Calu3 (cell line): ENCODE measurements at regions not wholly inside any gene's neighbourhood (a gene's known extent, or its start where the extent isn't known, plus 50 kb on each side); places are given as distances from the start of the nearest gene placed in this dataset.

Experiments
- BruUV-seq: library from RNA; stranded (reverse); fragments of 400-500 nt; replicated peaks from 2 replicates; lab custom pipeline; 2021; lab: Mats Ljungman, UMichigan
- CTCF ChIA-PET: fragments of 300-600 bp; sonication (Branson Sonifier 250); formaldehyde crosslinking; loops from one replicate; lab custom pipeline; 2022; ENCODE audit warnings: antibody characterized with exemption; lab: Charles Lee
- DNase-seq: peaks from one replicate; pipeline ENCODE4 v3.0.0; 2022
- H3K27ac Mint-ChIP-seq: one replicate; pipeline ENCODE4 v1.8.0; 2022; ENCODE audit warnings: mixed read lengths; ENCODE audit not compliant: unreplicated experiment
- H3K27me3 Mint-ChIP-seq: one replicate; pipeline ENCODE4 v1.8.0; 2022; ENCODE audit warnings: mixed read lengths; ENCODE audit not compliant: unreplicated experiment
- H3K36me3 Mint-ChIP-seq: one replicate; pipeline ENCODE4 v1.8.0; 2022; ENCODE audit warnings: mild to moderate bottlenecking, moderate library complexity, mixed read lengths; ENCODE audit not compliant: insufficient read depth, unreplicated experiment
- H3K4me1 Mint-ChIP-seq: one replicate; pipeline ENCODE4 v1.8.0; 2022; ENCODE audit warnings: mild to moderate bottlenecking, low read depth, mixed read lengths; ENCODE audit not compliant: unreplicated experiment
- H3K4me3 Mint-ChIP-seq: one replicate; pipeline ENCODE4 v1.8.0; 2022; ENCODE audit warnings: mild to moderate bottlenecking, low read depth, moderate library complexity, mixed read lengths; ENCODE audit not compliant: unreplicated experiment
- H3K9me3 Mint-ChIP-seq: one replicate; pipeline ENCODE4 v1.8.0; 2022; ENCODE audit warnings: low read depth, mixed read lengths; ENCODE audit not compliant: unreplicated experiment
- intact Hi-C: fragments of 100-400 bp; cut with micrococcal nuclease; formaldehyde crosslinking; loops from one replicate; pipeline ENCODE4 v1.10.0; 2022; ENCODE audit not compliant: unreplicated experiment
- TF ChIP-seq, protein P1 (sequence below): fragments of 200-600 bp; IDR thresholded peaks from one replicate; pipeline ENCODE4 v1.8.0; 2022; ENCODE audit warnings: antibody characterized with exemption; ENCODE audit not compliant: unreplicated experiment

GRCh38 chr3:81925385-81925784, 163.9 kb upstream of the GBE1 start:
- H3K4me1 Mint-ChIP-seq, result no peaks in the 10 kb centered on the region
- CTCF ChIA-PET, result no interaction called here
- no peak for DNase-seq
- no peak overlapping the region for H3K4me3 Mint-ChIP-seq
- TF ChIP-seq, protein P1, sequence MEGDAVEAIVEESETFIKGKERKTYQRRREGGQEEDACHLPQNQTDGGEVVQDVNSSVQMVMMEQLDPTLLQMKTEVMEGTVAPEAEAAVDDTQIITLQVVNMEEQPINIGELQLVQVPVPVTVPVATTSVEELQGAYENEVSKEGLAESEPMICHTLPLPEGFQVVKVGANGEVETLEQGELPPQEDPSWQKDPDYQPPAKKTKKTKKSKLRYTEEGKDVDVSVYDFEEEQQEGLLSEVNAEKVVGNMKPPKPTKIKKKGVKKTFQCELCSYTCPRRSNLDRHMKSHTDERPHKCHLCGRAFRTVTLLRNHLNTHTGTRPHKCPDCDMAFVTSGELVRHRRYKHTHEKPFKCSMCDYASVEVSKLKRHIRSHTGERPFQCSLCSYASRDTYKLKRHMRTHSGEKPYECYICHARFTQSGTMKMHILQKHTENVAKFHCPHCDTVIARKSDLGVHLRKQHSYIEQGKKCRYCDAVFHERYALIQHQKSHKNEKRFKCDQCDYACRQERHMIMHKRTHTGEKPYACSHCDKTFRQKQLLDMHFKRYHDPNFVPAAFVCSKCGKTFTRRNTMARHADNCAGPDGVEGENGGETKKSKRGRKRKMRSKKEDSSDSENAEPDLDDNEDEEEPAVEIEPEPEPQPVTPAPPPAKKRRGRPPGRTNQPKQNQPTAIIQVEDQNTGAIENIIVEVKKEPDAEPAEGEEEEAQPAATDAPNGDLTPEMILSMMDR, result no peak
- no TSS peak for BruUV-seq
- H3K27ac Mint-ChIP-seq, result no peak overlapping the region
- H3K9me3 Mint-ChIP-seq, result peaks cover 3% of the 10 kb centered on the region
- no peaks in the 10 kb centered on the region for H3K36me3 Mint-ChIP-seq
- H3K27me3 Mint-ChIP-seq, result no peaks in the 10 kb centered on the region
- intact Hi-C loops, result no loop called here

- no peak for DNase-seq
- Mint-ChIP-seq H3K27me3 (no peaks in the 10 kb centered on the region), H3K4me1 (no peaks in the 10 kb centered on the region), H3K27ac (no peak overlapping the region), H3K9me3 (peaks cover 3% of the 10 kb centered on the region), H3K36me3 (no peaks in the 10 kb centered on the region), H3K4me3 (no peak overlapping the region)
- no TSS peak for BruUV-seq
- TF ChIP-seq, protein P1, result no peak
- intact Hi-C loops, result no loop called here
- CTCF ChIA-PET, result no interaction called here
Observed at GRCh38 chr3:81923038-81923437, 161.6 kb upstream of the GBE1 start.

- CTCF ChIA-PET, result no interaction called here
- H3K27me3 Mint-ChIP-seq, result no peaks in the 10 kb centered on the region
- H3K4me3 Mint-ChIP-seq, result no peak overlapping the region
- TF ChIP-seq, protein P1, result no peak
- H3K9me3 Mint-ChIP-seq, result peaks cover 3% of the 10 kb centered on the region
- no TSS peak for BruUV-seq
- H3K27ac Mint-ChIP-seq, result no peak overlapping the region
- no peak for DNase-seq
- no peaks in the 10 kb centered on the region for H3K36me3 Mint-ChIP-seq
- intact Hi-C loops, result no loop called here
- no peaks in the 10 kb centered on the region for H3K4me1 Mint-ChIP-seq
Observed at GRCh38 chr3:81922404-81922803, 161.0 kb upstream of the GBE1 start.

GRCh38 chr3:81920816-81921215, 159.4 kb upstream of the GBE1 start:
- Mint-ChIP-seq H3K36me3 (no peaks in the 10 kb centered on the region), H3K4me1 (no peaks in the 10 kb centered on the region), H3K9me3 (peaks cover 3% of the 10 kb centered on the region), H3K27ac (no peak overlapping the region), H3K27me3 (no peaks in the 10 kb centered on the region), H3K4me3 (no peak overlapping the region)
- intact Hi-C loops, result no loop called here
- CTCF ChIA-PET, result no interaction called here
- no TSS peak for BruUV-seq
- DNase-seq, result no peak
- TF ChIP-seq, protein P1, result no peak

DNA sequence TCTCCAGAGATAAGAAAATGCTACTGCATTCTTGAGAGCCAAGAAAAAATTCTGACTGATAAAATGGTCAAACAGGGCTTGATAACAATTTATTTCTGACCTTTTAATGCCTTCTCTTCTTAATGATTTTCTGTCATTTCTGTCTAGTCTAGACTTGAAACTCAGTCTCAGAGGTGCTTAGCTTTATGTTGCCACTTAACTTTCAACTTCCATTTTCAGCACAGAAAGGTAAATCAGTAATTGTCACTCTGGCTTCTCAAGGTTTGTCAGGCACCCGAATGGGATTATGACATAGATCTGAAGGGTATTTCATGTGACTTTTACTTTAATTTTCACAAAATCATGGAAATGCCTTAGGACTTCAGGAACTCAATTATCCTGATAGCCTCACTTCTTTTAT, 155.4 kb upstream of the GBE1 start:
- intact Hi-C loops, result no loop called here
- Mint-ChIP-seq H3K27ac (no peak overlapping the region), H3K36me3 (no peaks in the 10 kb centered on the region), H3K4me1 (no peaks in the 10 kb centered on the region), H3K27me3 (no peaks in the 10 kb centered on the region), H3K4me3 (no peak overlapping the region), H3K9me3 (no peaks in the 10 kb centered on the region)
- CTCF ChIA-PET, result no interaction called here
- no TSS peak for BruUV-seq
- DNase-seq, result no peak
- TF ChIP-seq, protein P1, result no peak
